ENCODE measurements at regions not wholly inside any gene's neighbourhood (a gene's known extent, or its start where the extent isn't known, plus 50 kb on each side); places are given as distances from the start of the nearest gene placed in this dataset.

DNA sequence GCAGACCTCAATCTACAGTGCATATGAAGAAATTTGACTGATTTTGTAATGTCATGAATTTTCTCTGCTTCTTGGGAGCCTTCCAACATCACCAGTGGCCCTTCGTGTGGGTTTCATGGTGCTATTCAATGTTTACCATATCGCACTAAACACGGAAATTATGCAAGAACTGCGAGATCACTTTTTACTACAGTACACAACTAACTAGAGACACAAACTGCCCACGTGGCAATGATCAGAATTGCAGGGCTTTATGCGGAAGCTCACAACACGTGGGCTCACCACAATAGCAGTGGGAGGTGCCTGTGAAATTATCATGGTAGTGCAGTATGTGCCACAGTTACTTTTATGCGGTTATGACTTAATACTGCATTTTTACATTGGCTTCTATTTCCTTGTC lies 449.7 kb upstream of the KLF6 start:
- TF ChIP-seq, protein P1, sequence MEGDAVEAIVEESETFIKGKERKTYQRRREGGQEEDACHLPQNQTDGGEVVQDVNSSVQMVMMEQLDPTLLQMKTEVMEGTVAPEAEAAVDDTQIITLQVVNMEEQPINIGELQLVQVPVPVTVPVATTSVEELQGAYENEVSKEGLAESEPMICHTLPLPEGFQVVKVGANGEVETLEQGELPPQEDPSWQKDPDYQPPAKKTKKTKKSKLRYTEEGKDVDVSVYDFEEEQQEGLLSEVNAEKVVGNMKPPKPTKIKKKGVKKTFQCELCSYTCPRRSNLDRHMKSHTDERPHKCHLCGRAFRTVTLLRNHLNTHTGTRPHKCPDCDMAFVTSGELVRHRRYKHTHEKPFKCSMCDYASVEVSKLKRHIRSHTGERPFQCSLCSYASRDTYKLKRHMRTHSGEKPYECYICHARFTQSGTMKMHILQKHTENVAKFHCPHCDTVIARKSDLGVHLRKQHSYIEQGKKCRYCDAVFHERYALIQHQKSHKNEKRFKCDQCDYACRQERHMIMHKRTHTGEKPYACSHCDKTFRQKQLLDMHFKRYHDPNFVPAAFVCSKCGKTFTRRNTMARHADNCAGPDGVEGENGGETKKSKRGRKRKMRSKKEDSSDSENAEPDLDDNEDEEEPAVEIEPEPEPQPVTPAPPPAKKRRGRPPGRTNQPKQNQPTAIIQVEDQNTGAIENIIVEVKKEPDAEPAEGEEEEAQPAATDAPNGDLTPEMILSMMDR (IDR thresholded peaks at IDR 0.05), result no peak
- TF ChIP-seq POLR2A (IDR thresholded peaks at IDR 0.05), result no peak
